ENCODE measurements at regions not wholly inside any gene's neighbourhood (a gene's known extent, or its start where the extent isn't known, plus 50 kb on each side); places are given as distances from the start of the nearest gene placed in this dataset.

DNA sequence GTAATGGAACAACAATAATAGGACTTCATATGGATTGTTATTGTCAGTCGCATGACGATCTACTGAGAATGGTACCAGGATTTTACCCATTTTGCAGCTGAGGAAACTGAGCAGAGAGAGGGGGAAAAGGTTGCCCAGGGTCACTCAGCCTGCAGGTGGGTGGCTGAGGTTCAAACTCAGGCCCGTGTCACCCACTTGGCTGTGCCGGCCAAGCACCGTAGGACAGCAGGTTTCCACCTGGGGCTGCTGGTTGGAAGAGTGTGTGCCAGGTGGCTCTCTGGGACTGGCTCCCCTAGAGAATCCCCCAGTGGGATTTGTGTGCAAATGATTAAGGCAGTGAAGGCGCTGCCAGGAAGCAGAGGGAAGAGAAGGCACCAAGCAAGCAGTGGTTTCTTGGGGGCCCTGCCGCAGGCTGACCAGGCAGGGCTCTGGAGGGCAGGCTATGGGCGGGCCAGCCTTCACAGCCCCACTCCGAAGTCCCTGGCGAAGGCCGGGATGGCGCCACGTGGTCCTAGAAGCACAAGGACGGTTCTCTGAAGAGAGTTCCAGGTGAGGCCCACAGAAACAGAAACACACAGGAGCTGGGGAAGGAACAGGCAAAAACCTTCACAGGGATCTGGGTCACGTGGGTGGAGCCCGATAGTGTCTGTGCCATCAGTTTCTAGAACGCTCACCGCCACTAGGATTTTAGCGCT is 163.5 kb downstream of the IRF8 start:
- no peak for DNase-seq

DNA sequence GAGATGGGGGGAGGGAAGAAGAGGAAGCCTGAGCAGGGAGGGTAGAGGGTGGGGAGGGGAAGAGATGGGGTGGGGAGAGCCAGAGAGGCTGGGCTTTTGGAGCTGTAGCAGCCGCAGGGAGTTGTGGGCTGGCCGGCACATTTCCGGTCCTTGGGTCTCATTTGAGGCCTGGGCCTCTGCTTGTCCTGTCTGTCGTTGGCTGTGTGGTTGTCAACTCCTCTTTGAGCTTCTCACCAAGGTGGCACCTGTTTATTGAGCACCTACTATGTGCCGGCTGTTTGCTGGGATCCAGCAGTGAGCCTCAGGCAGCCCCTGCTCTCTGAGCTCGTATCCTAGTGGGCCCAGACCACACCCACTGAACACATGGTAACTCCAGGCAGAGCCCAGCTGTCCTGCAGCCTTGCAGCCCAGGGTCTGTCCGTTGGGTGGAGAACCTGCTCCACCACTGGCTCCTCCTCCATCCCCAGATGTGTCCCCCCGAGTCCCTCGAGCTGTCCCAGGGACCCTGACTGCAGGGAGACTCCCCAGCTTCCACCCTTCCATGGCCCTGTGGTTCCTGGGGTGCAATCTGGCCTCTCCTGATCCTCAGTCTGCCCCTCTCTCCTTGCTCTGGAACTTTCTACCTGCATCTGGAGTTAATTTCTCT is 164.9 kb downstream of the IRF8 start:
- DNase-seq = no peak

DNA sequence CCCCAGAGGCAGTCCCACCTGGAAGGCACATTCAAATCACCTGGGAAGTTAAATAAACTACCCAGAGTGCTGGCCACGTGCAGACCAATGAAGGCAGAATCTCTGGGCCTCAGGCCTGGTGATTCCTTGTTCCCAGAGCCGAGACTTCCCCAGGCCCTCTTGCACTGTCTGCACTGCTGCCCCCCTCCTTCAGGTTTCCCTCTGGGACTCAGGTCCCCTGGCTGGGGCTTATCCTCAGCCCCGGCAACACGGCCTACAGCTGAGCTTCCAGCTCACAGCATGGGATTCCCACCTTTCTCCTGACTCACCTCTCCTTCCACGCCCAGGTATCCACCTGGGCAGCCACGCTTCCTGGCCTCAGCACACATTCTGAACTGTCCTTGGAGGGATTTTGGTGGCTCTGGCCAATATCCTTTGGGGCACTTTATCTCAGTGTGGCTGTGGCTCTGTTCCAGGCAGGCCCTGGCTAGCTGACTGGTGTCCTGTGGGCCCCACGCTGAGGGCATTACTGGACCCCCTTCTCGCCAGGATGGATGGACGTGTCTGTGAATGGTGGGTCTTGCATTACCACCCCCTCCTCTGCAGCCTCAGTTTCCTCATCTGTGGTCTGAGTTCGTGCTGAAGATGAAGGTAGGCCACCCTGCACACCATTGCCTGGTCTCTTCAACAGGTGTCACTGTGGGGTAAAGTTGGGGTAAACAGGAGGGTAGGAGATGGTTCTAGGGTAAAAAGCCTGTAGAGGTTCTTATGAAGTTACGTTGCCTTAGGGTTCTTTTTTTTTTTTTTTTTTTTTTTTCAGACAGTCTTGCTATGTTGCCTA is 165.7 kb downstream of the IRF8 start:
- DNase-seq = no peak

DNA sequence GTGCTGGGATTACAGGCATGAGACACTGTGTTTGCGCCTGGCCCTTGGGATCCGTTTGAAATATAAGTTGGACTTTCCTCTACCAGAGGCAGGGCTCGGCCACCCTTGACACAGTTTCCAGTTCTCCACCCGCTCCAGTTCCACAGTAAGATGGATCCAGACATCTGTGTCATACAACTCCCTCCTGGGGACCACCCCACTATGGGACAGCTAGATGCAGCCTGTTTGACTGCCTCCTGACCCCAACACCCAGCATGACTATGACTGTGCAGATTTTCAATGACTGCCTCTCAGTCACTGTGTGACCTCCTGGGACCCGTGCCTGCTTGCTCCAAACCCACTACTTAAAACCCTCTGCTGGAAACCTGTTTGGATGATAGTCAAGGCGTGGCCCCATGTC is 166.7 kb downstream of the IRF8 start:
- no peak for DNase-seq

DNA sequence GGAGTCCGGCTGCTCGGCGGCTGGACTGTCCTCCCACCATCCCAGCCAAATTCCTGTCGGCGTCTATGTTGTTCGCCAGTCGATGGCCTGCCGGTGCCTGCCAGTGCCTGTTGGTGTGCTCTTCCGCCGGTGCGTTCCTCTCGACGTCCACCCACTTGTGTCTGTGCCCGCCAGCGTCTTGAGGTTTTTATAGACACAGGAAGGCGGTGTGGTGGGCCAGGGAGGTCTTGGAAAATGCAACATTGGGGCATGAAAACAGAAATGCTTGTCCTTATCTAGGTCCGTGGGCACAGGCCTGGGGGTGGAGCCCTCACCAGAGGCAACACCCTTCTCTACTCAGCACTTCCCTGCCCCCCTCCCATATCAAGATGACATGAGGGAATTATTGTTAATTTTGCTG is 167.8 kb downstream of the IRF8 start:
- no peak for DNase-seq

DNA sequence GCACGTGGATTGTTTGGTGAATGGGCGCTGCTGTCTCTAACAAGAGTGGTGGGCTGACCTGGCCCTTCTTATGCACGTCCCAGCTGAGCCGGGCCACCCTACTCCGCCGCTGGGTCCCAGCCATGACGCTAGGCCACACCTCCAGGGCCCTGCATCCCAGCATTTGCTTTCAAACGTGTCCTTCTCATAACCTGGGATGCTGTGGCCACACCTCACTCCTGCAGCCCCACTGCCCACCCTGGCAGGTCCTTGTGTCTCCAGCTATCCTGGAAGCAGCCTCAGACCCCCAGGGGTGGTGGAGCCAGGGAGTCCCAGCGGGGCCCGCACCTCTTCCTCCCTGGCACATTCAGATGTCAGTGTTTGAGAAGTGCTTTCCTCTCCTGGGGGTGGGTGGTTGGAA is 168.6 kb downstream of the IRF8 start:
- no peak for DNase-seq

DNA sequence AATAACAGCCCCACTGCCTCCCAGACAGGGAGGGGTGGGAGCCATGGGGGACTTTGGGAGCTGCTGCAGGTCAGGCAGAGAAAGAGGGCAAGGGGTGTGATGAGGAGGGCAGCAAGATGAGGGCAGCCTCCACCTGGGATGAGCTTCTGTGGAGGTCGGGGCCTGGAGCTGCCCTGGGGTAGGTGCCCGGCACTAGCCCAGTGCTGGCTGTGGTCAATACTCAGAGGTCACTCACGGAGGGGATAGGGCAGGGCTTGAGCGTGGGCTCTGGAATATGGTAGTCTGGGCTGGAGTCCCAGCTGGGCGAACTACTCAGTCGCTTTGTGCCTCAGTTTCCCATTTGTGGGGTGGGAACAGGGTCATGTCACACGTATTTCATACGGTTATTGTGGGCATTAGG is 169.0 kb downstream of the IRF8 start:
- no peak for DNase-seq

DNA sequence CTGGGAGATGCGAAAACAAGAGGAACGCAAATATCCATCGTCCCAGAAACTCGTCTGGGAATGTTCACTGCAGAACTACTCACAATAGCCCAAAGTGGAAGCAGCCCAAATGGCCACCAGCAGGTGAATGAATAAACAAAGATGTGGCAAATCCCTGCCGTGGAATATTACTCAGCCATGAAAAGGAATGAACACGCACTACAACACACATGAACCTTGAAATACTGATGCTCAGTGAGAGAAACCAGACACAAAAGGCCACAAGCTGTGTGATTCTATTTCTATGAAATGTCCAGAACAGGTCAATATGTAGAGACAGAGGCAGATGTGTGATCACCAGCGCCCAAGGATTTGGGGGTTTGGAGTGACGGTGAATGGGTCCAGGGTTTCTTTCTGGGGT is 169.8 kb downstream of the IRF8 start:
- no peak for DNase-seq

DNA sequence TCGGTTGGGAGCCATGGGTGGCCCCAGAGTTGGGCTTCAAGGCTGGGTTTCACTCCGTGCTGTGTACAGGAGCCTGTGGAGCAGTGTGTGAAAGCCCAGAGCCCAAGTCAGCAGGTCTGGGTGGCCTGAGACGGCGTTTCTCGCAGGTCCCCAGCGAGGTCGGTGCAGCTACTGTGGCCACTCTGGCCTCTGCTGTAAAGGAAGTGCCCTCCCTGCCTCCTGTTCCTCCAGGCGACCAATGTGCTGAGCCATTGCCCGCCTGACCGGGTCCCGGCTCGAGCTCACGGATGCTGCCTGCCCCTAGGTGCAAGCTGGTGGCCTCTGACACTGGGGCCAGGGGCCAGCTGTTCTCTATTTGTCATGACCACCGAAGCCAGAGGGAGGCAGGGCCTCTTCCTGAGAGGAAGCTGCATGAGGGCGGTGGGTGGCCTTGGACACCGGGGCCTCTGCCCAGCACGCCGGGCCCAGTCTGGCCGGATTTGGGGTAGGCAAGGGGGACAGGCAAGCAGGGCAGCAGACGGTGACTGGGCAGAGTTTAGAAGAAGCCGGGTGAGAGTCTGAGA is 170.9 kb downstream of the IRF8 start:
- no peak for DNase-seq

DNA sequence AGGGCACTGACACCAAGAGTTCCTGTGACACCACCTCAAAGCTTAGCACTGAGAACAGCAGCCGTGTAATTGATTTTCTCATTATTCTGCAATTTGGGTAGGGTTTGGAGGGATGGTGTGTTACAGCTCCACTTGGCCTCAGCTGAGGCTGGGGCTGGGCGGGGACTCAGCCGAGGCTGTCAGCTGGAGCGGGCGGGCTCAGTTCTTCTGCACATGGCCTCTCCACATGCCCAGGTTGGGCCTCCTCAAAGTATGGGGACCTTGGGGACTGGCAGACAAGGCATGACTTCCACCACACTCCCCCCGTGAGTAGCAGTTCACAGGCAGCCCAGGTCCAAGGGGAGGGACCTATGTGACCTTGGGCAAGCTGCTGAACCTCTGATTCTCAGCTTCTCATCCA is 171.5 kb downstream of the IRF8 start:
- DNase-seq = no peak

DNA sequence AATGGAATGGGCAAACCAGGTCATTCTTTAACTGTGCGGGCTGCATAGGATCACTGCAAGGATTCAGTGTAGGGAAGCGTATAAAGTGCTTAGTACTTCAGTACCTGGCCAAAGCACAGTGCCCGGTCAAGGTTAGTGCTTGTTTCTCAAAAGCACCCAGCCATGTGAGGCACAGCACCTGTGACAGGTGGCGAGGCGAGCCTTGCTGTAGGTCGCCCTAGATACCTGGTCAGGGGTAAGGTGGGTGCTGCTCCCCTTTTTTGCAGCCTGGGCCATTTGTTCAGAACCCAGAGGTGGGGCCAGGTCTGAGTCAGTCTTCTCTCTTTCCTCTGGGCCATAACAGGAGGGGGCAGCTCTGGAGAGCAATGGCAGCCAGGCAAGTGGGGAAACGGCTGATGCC is 172.0 kb downstream of the IRF8 start:
- no peak for DNase-seq

DNA sequence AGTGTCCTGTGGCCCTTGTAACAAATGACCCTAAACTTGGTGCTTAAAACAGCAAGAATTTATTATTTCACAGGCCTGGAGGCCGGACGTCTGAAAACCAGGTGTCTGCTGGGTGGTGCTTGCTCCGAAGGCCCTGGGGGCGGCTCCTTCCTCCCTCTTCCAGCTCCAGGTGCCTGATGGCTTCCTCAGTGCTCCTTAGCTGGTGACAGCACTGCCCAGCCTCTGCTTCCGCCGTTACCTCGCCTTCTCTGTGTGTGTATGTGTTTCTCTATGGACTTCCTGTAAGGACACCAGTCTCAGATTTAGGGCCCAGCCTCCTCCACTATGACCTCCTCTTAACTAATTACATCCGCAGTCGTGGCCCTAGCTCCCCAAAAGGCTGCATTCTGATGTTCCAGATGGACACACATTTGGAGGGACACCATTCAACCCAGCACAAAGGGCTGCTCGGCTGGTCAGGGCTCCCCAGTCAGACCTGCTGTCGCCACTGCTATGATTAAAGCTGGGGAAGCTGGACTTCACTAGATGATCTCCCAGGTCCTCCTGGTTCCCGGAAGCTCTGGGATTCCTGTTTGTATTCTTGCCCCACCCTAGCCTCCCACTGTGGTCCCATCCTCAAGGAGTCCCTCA is 172.8 kb downstream of the IRF8 start:
- DNase-seq = no peak

DNA sequence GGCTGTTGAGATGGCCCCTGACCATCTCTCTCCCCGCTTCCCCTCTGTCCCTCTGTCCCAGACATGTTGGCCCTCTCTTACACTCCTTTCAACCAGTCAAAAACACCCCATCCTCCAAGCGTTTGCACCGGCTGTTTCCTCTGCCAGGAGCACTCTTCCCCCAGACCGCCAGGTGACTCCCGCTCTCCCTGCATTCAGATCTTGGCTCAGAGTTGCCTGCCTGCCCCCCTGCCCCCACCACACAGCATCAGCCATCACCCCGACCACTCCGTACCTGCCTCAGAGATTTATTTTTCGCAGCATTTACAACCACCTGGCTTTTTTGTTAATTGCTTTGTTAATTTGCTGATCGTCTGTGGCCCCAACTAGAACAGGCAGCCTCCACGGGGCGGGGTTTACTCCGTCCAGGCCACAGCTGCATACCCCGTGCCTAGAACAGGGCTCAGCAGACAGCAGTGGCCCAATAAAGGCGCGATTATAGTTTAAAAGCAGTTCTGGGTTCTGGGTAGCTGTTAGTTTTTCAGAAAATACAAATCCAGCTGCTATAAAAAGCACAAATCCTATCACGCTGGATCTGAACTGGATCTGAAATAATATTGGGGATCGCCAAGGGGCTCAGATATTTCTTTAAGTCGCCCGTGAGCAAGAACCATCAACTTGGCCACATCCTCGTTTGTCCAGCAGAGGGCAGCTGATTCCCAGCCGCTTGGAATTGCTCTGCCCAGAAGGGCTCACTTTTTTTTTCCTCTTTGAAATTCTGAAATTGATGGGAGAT is 173.6 kb downstream of the IRF8 start:
- peak; percentile 23 to 47 for DNase-seq

DNA sequence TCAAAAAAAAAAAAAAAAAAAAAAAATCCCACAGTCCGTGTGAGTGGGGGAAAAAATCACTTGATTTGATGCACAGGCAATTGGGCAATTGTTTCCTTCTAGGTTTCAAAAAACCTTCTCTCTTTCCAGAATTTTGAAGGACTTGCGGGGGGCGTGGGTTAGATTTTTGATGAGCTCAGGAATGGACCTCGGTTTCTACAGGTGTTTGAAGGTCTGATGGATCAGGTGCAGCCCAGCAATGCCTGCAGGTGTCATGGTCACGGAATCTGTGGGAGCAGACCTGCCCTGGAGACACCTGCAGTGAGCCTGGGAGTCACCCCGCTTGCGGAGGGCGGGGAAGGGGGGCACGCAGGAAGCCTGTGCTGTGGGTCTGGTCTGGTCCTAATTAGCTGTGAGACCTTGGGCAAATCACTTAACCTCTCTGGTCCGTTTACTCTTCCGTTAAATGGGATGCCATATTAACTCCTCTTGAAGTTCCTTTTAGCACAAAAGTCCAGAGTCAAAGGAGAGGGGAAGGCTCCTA is 174.2 kb downstream of the IRF8 start:
- DNase-seq = no peak

DNA sequence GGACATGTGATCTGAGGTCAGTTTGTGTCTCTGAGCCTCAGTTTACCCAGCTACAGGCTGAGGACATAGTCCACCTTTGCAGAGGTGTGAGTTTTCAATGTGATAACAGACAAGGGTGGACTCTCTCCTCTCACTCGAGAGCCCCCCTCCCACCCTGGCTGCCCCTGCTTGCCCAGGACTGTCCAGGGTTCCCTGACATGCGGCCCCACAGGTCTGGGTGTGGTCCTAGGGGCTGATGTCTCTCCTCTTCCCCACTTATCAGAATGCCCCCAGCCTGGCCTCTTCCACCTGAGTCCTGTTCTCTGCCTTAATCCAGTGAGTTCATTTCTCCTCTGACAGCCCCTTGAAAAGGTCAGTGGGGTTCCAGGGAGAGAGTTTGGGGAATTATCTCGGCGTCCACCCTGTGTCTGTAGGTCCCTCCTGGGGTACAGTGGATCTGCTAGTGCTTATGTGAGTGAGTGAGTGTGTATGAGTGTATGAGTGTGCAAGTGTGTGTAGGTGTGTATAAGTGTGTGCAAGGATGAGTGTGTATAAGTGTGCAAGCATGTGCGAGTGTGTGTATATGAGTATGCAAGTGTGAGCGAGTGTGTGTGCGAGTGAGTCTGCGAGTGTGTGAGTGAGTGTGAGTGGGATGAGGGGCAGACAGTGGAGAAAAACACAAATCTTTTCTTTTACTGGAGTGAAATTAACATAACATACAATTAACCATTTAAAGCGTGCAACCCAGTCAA is 175.0 kb downstream of the IRF8 start:
- no peak for DNase-seq

DNA sequence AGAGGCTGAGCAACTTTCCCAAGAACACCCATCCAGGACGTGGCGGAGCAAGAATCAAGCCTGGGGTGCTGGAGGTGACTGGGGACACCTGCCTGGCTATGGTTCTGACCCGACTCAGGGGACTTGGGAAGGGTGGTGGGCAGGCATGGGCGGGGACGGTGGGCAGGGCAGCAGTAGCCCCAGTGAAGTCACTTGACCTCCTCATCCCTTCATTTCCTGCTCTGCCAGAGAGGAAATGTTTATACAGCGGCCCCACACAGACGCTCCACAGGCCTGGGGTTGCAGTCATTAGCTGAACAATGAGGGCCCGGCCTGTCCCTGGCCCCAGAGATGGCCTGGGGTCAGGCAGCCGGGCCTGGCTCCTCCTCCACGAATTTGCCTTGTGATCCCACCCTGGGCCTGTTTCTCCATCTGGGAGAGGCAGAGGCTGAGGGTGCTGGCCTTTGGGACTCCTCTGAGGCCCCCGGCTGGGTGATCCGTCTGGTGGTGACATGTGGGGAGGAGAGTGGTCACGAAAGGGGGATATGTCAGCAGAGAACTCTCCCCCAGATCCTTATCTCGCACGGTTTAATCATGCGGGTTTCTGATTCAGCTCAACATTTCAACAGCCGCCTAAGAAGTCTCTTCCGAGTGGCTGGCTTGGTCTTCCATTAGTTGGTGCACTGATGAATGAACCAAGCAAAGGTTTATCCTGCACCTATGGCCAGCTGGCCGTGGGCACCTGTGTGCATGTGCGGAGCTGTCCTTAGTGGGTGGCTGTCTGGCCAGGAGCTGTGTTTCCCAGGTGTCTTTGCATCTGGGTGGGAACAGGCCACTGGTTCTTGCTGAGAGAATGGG is 175.9 kb downstream of the IRF8 start:
- DNase-seq = no peak

DNA sequence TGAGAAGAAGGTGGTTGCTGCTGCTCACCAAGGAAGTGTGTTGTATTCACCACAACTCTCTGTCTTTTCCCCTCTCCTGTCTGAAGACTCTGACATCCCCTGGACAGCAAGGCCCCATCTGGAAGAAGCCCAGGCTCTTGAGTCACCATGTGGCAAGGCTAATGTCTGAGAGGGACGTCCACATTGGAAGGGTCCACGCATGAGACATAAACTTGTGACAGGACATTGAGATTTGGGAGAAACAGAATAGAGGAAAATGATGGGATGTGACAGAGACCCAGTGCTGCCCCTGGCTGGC is 176.5 kb downstream of the IRF8 start:
- DNase-seq = no peak

DNA sequence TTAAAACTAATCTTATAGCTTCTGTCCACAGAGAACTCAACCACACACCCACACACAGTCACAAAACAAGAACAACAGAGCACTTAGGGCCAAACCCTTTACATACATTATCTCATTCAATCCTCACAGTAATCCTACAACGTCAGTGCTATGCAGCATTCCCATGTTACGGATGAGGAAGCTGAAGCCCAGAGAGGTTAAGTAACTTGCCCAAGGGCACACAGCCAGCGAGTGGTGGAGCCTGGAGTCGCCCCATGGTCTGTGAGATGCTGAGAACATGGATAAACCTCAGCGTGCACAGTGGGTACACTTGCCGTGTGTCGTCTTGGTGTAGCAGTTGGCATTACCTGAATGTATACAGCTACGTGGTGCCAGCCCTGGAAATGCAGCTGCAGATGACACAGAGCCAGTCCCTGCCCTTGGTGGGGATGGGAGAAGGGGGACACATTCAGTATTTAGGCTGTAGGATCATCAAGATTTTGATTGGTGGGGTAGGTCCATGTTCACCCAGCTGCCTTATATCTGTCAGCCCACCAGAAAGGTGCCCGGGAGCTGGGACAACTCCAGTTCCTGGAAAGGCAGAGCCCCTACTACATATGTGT is 177.0 kb downstream of the IRF8 start:
- no peak for DNase-seq

DNA sequence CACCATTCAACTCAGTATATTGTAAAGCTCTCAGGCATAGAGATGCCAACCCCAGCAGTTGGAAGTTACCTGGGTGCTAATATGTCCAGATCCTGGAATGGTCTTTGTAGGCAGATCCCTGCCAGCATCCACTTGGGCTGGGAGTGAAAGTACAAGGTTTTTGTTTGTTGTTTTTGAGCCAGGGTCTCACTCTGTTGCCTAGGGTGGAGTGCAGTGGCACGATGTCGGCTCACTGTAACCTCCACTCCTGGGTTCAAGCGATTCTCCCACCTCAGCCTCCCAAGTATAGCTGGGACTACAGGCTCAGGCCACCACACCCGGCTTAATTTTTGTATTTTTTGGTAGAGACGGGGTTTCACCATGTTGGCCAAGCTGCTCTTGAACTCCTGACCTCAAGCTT is 177.6 kb downstream of the IRF8 start:
- no peak for DNase-seq

DNA sequence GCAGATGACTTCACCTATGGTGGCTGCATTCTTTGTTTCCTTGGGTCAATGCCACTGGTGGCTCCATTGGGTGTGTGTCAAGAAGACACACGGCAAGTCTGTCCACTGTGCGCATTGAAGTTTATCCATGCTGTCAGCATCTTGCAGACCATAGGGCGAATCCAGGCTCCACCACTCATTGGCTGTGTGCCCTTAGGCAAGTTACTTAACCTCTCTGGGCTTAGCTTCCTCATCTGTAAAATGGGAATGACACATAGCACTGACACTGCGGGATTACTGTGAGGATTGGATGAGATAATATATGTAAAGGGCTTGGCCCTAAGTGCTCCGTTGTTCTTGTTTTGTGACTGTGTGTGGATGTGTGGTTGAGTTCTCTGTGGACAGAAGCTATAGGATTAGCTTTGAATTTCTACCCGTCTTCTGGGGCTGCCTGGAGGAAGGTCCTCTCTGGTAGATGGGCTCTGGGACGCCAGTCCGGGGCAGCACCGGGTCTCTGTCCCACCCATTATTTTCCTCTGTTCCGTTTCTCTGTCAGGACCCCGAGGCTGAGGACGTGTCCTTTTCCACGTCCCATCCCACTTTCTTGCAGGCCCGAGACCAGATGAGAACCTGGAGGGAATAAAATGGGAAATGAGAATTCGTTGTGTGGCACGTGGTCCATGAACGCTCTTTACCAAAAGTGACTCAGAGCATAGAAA is 178.4 kb downstream of the IRF8 start:
- DNase-seq = no peak
